GM12874 (cell line): ENCODE measurements at regions not wholly inside any gene's neighbourhood (a gene's known extent, or its start where the extent isn't known, plus 50 kb on each side); places are given as distances from the start of the nearest gene placed in this dataset.

Experiments used
- CTCF ChIP-seq: IDR thresholded peaks from 2 replicates; pipeline ENCODE4 v1.5.1; 2011; ENCODE audit warnings: low read depth, mild to moderate bottlenecking, control low read depth, low read length, moderate library complexity; ENCODE audit not compliant: insufficient read depth

GRCh38 chr4:124445071-124445470, 267.5 kb downstream of the ANKRD50 start:
- TF ChIP-seq CTCF: no peak

DNA sequence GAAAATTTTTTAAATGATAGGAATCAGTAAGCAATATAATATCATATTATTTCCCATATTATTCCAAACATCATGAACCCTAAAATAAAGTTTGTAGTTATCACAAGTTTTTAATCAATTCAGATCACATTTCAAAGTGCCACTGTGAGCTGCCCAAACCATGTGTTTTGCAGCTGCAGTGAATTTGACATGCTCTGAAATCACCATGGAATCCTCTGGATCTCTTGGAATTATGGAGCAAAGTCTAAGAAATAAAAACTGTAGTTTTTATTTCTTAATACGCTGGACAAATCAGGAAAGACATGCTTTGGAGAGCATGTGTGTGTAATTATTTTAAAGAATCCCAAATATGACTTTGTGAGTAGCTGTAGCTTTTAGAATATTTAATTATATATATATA, 262.7 kb downstream of the ANKRD50 start:
- TF ChIP-seq CTCF: no peak

- TF ChIP-seq CTCF: no peak
Observed at GRCh38 chr4:124450851-124451250, 261.7 kb downstream of the ANKRD50 start.

DNA sequence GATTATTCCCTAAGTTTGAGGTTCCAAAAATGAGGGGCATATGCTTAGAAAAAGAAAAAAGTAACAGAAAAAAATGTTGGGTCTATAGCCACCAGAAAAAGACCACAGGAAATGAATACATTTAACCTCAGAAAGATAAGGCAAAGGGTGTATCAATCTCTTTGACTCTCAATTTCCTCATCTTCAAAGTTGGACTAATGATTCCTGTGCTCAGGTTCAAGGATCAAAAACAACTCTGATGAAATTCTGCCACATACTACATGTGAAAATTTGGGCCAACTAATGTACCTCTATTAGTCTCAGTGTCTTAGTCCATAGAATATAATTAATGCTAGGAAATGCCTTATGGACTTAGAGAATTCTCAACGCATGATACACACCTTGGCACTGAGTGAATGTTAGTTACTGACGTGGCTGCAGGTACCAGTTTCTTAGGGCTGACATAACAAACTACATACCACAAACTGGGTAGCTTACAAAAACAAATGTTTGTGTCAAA, 257.7 kb downstream of the ANKRD50 start:
- TF ChIP-seq CTCF: no peak

DNA sequence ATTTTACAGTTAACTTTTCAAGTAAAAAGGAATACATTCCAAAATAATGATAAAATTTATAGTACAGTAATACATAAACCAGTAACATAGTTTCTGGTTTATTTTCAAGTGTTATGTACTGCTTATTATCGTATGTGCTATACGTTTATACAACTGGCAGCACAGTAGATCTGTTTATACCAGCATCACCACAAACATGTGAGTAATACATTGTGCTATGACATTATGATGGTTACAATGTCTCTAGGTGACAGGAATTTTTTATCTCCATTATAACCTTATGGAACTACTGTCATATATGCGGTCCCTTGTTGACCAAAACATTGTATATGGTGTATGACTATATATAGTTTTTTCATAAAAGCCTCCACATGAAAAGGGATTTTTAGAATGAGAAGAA, 256.9 kb downstream of the ANKRD50 start:
- TF ChIP-seq CTCF: no peak

GRCh38 chr4:124459196-124459940, 253.2 kb downstream of the ANKRD50 start:
- no peak for TF ChIP-seq CTCF

GRCh38 chr4:124459941-124460310, 252.6 kb downstream of the ANKRD50 start:
- no peak for TF ChIP-seq CTCF
